BE2C (cell line): ENCODE measurements at regions not wholly inside any gene's neighbourhood (a gene's known extent, or its start where the extent isn't known, plus 50 kb on each side); places are given as distances from the start of the nearest gene placed in this dataset.

Experiments used
- DNase-seq: peaks from one replicate; pipeline ENCODE4 v3.0.0-alpha.2; 2020
- H3K27me3 ChIP-seq: fragments of 250-450 bp; sonication (Bioruptor Pico); 2 replicates; pipeline ENCODE4 v1.5.1; 2020; ENCODE audit warnings: mild to moderate bottlenecking
- H3K36me3 ChIP-seq: fragments of 250-450 bp; sonication (Bioruptor Pico); 2 replicates; pipeline ENCODE4 v1.5.1; 2020; ENCODE audit warnings: mild to moderate bottlenecking
- H3K4me1 ChIP-seq: fragments of 250-450 bp; sonication (Bioruptor Pico); 2 replicates; pipeline ENCODE4 v1.5.1; 2020
- H3K4me3 ChIP-seq: 2 replicates; pipeline ENCODE4 v1.5.1; 2011; ENCODE audit warnings: low read depth, low read length
- H3K9me3 ChIP-seq: fragments of 250-450 bp; sonication (Bioruptor Pico); 2 replicates; pipeline ENCODE4 v1.5.1; 2020
- CTCF ChIP-seq: IDR thresholded peaks from 2 replicates; pipeline ENCODE4 v1.5.1; 2012; ENCODE audit warnings: mild to moderate bottlenecking, low read depth, low read length

GRCh38 chr16:65644821-65645220 lies 523.0 kb upstream of the CDH11 start:
- H3K36me3 ChIP-seq = no peaks in the 10 kb centered on the region
- H3K27me3 ChIP-seq = no peaks in the 10 kb centered on the region
- H3K4me1 ChIP-seq = no peaks in the 10 kb centered on the region
- H3K4me3 ChIP-seq = no peak overlapping the region
- DNase-seq = no peak
- H3K9me3 ChIP-seq = no peaks in the 10 kb centered on the region
- TF ChIP-seq CTCF = no peak

GRCh38 chr16:65641762-65642289 lies 520.0 kb upstream of the CDH11 start:
- no peak for TF ChIP-seq CTCF
- no peak for DNase-seq
- H3K4me3 ChIP-seq = no peak overlapping the region
- no peaks in the 10 kb centered on the region; the same call in 1 of the 2 replicates for H3K9me3 ChIP-seq
- H3K27me3 ChIP-seq = no peaks in the 10 kb centered on the region
- H3K4me1 ChIP-seq = no peaks in the 10 kb centered on the region
- H3K36me3 ChIP-seq = no peaks in the 10 kb centered on the region

- Histone ChIP-seq H3K36me3 (no peaks in the 10 kb centered on the region), H3K4me1 (no peaks in the 10 kb centered on the region), H3K9me3 (no peaks in the 10 kb centered on the region; the same call in 1 of the 2 replicates), H3K4me3 (no peak overlapping the region), H3K27me3 (no peaks in the 10 kb centered on the region)
- TF ChIP-seq CTCF = no peak
- DNase-seq = no peak
These were observed 519.3 kb upstream of the CDH11 start for GRCh38 chr16:65641049-65641761.

GRCh38 chr16:65634833-65635232 lies 513.0 kb upstream of the CDH11 start:
- H3K4me1 ChIP-seq = no peaks in the 10 kb centered on the region
- H3K27me3 ChIP-seq = no peaks in the 10 kb centered on the region
- H3K36me3 ChIP-seq = no peaks in the 10 kb centered on the region
- no peak for TF ChIP-seq CTCF
- no peak overlapping the region for H3K4me3 ChIP-seq
- no peaks in the 10 kb centered on the region; the same call in none of the 2 replicates for H3K9me3 ChIP-seq
- DNase-seq = no peak

- H3K4me3 ChIP-seq = no peak overlapping the region
- no peak for DNase-seq
- no peaks in the 10 kb centered on the region for H3K36me3 ChIP-seq
- TF ChIP-seq CTCF = 0 out of 2 replicates have a peak, but pooled peaks have one; percentile 10
- no peaks in the 10 kb centered on the region; the same call in none of the 2 replicates for H3K9me3 ChIP-seq
- no peaks in the 10 kb centered on the region for H3K27me3 ChIP-seq
- no peaks in the 10 kb centered on the region for H3K4me1 ChIP-seq
These were observed 512.4 kb upstream of the CDH11 start for GRCh38 chr16:65634291-65634690.

- Histone ChIP-seq H3K27me3 (no peaks in the 10 kb centered on the region), H3K9me3 (no peaks in the 10 kb centered on the region), H3K36me3 (no peaks in the 10 kb centered on the region), H3K4me1 (no peaks in the 10 kb centered on the region), H3K4me3 (no peak overlapping the region)
- DNase-seq = no peak
- no peak for TF ChIP-seq CTCF
These were observed 502.8 kb upstream of the CDH11 start for GRCh38 chr16:65624666-65625065.
